WTC11 (cell line): ENCODE measurements at regions not wholly inside any gene's neighbourhood (a gene's known extent, or its start where the extent isn't known, plus 50 kb on each side); places are given as distances from the start of the nearest gene placed in this dataset.

Experiments
- CREB1 ChIP-seq: sonication (generic); formaldehyde crosslinking; IDR thresholded peaks from 2 replicates; pipeline ENCODE4 v1.8.0; 2023; ENCODE audit warnings: mild to moderate bottlenecking, missing genetic modification reagents
- ELF4 ChIP-seq: sonication (generic); formaldehyde crosslinking; IDR thresholded peaks from 2 replicates; pipeline ENCODE4 v1.8.1; 2022; ENCODE audit warnings: low read depth, mild to moderate bottlenecking, moderate library complexity, missing genetic modification reagents
- ESRRA ChIP-seq: sonication (generic); formaldehyde crosslinking; IDR thresholded peaks from 2 replicates; pipeline ENCODE4 v1.8.1; 2022; ENCODE audit warnings: mild to moderate bottlenecking, missing genetic modification reagents, borderline replicate concordance
- NFE2L1 ChIP-seq: sonication (generic); formaldehyde crosslinking; IDR thresholded peaks from 2 replicates; pipeline ENCODE4 v1.8.1; 2023; ENCODE audit warnings: missing genetic modification reagents
- ZNF138 ChIP-seq: sonication (generic); formaldehyde crosslinking; conservative IDR thresholded peaks from 2 replicates; pipeline ENCODE4 v1.8.1; 2022; ENCODE audit warnings: mild to moderate bottlenecking, moderate library complexity, missing genetic modification reagents
- ZNF317 ChIP-seq: sonication (generic); formaldehyde crosslinking; IDR thresholded peaks from 2 replicates; pipeline ENCODE4 v1.8.1; 2023; ENCODE audit warnings: low read depth, mild to moderate bottlenecking, moderate library complexity, missing genetic modification reagents, borderline replicate concordance
- TF ChIP-seq, protein P1 (sequence below): sonication (generic); formaldehyde crosslinking; IDR thresholded peaks from 2 replicates; pipeline ENCODE4 v1.8.0; 2023; ENCODE audit warnings: missing genetic modification reagents
- TF ChIP-seq, protein P2 (sequence below): fragments of 200-600 bp; IDR thresholded peaks from 2 replicates; pipeline ENCODE4 v1.8.0; 2022; ENCODE audit warnings: antibody characterized with exemption
- TF ChIP-seq, protein P3 (sequence below): sonication (generic); formaldehyde crosslinking; IDR thresholded peaks from 2 replicates; pipeline ENCODE4 v1.8.1; 2022; ENCODE audit warnings: low read depth, missing genetic modification reagents, borderline replicate concordance
- TF ChIP-seq, protein P4 (sequence below): sonication (generic); formaldehyde crosslinking; IDR thresholded peaks from 2 replicates; pipeline ENCODE4 v1.8.0; 2022; ENCODE audit warnings: mild to moderate bottlenecking, missing genetic modification reagents
- TF ChIP-seq, protein P5 (sequence below): sonication (generic); formaldehyde crosslinking; IDR thresholded peaks from 2 replicates; pipeline ENCODE4 v1.8.1; 2022; ENCODE audit warnings: mild to moderate bottlenecking, moderate library complexity, missing genetic modification reagents
- TF ChIP-seq, protein P6 (sequence below): sonication (generic); formaldehyde crosslinking; IDR thresholded peaks from 2 replicates; pipeline ENCODE4 v1.8.0; 2022; ENCODE audit warnings: mild to moderate bottlenecking, missing genetic modification reagents

DNA sequence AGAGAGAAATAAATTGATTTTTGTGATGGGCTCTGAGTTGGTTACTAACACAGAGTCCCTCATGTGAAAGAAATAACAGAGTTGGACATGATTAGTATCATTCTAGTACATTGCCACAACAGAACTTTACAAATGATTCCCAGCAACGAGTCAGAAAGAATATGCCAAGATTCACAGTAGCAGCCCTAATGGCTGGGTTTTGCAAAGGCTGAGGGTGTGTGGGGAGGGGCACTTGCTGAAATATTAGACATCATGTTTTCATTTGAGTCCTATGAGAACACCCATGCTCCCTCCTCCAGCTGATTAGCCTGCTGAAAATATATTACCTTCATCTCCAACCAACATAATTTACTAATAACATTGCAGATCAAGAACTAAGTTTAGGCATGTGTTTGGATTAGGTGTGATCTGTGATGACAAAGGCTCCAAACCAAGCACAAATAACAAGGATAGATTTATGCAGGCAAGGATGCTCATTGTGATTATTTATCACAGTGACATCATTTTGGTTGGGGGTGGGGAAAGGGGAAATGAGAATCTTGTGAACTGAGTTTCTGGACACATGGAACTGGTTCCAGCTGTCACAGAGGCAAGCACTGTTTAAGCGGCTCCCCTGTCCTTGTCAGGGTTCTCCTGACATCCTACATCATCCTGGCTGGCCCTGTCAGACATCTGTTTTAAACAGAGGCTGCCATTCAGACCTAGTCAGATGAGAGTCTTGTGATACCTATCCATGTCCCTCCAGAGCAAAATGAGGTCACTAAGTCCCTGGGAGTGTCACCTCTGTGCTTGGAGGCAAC is 205.8 kb upstream of the NCKAP5 start:
- TF ChIP-seq, protein P1, sequence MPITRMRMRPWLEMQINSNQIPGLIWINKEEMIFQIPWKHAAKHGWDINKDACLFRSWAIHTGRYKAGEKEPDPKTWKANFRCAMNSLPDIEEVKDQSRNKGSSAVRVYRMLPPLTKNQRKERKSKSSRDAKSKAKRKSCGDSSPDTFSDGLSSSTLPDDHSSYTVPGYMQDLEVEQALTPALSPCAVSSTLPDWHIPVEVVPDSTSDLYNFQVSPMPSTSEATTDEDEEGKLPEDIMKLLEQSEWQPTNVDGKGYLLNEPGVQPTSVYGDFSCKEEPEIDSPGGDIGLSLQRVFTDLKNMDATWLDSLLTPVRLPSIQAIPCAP, result no peak
- TF ChIP-seq, protein P2, sequence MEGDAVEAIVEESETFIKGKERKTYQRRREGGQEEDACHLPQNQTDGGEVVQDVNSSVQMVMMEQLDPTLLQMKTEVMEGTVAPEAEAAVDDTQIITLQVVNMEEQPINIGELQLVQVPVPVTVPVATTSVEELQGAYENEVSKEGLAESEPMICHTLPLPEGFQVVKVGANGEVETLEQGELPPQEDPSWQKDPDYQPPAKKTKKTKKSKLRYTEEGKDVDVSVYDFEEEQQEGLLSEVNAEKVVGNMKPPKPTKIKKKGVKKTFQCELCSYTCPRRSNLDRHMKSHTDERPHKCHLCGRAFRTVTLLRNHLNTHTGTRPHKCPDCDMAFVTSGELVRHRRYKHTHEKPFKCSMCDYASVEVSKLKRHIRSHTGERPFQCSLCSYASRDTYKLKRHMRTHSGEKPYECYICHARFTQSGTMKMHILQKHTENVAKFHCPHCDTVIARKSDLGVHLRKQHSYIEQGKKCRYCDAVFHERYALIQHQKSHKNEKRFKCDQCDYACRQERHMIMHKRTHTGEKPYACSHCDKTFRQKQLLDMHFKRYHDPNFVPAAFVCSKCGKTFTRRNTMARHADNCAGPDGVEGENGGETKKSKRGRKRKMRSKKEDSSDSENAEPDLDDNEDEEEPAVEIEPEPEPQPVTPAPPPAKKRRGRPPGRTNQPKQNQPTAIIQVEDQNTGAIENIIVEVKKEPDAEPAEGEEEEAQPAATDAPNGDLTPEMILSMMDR, result no peak
- TF ChIP-seq ZNF317 (no peak), CREB1 (CRISPR knock-in tag) (no peak), ELF4 (CRISPR knock-in tag) (no peak), ZNF138 (no peak), ESRRA (CRISPR knock-in tag) (no peak), NFE2L1 (CRISPR knock-in tag) (no peak)
- TF ChIP-seq, protein P3, sequence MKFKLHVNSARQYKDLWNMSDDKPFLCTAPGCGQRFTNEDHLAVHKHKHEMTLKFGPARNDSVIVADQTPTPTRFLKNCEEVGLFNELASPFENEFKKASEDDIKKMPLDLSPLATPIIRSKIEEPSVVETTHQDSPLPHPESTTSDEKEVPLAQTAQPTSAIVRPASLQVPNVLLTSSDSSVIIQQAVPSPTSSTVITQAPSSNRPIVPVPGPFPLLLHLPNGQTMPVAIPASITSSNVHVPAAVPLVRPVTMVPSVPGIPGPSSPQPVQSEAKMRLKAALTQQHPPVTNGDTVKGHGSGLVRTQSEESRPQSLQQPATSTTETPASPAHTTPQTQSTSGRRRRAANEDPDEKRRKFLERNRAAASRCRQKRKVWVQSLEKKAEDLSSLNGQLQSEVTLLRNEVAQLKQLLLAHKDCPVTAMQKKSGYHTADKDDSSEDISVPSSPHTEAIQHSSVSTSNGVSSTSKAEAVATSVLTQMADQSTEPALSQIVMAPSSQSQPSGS, result no peak
- TF ChIP-seq, protein P4, sequence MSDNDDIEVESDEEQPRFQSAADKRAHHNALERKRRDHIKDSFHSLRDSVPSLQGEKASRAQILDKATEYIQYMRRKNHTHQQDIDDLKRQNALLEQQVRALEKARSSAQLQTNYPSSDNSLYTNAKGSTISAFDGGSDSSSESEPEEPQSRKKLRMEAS (CRISPR knock-in tag), result no peak
- TF ChIP-seq, protein P5, sequence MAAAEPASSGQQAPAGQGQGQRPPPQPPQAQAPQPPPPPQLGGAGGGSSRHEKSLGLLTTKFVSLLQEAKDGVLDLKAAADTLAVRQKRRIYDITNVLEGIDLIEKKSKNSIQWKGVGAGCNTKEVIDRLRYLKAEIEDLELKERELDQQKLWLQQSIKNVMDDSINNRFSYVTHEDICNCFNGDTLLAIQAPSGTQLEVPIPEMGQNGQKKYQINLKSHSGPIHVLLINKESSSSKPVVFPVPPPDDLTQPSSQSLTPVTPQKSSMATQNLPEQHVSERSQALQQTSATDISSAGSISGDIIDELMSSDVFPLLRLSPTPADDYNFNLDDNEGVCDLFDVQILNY (CRISPR knock-in tag), result no peak
- TF ChIP-seq, protein P6, sequence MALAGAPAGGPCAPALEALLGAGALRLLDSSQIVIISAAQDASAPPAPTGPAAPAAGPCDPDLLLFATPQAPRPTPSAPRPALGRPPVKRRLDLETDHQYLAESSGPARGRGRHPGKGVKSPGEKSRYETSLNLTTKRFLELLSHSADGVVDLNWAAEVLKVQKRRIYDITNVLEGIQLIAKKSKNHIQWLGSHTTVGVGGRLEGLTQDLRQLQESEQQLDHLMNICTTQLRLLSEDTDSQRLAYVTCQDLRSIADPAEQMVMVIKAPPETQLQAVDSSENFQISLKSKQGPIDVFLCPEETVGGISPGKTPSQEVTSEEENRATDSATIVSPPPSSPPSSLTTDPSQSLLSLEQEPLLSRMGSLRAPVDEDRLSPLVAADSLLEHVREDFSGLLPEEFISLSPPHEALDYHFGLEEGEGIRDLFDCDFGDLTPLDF (CRISPR knock-in tag), result no peak
